HG03354 (cell line): ENCODE measurements at regions not wholly inside any gene's neighbourhood (a gene's known extent, or its start where the extent isn't known, plus 50 kb on each side); places are given as distances from the start of the nearest gene placed in this dataset.
"Not testable (repeated sequence)": the region's sequence is repeated elsewhere in the genome, so short reads cannot be mapped to it uniquely, and the experiment has no call there.

Experiments used
- ATAC-seq: cut with Tn5 transposase; IDR thresholded peaks from one replicate; pipeline ENCODE4 v1.9.1; 2021; ENCODE audit warnings: mild to moderate bottlenecking; ENCODE audit not compliant: unreplicated experiment, poor library complexity, severe bottlenecking

DNA sequence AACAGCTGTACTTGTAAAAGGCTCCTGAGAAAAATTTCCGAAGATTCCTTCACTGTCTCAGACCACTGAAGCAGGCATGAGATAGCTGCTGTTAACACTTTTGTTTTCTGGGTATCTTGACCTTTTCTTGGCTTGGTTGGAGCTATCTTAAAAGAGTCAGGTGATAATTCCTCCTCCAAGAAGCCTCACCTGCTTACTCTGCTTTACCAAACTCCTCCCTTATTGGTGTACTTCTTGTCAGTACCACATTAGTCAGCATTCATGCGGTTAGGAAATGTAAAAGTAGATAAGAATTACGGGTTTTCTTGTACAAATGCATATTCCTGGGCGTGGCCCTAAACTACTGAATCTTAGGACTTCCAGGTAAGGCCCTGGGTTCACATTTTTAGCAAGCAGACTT lies 489.8 kb upstream of the LARGE1 start:
- no peak for ATAC-seq

GRCh38 chr22:34414467-34415440 lies 494.5 kb upstream of the LARGE1 start:
- ATAC-seq, result no peak

DNA sequence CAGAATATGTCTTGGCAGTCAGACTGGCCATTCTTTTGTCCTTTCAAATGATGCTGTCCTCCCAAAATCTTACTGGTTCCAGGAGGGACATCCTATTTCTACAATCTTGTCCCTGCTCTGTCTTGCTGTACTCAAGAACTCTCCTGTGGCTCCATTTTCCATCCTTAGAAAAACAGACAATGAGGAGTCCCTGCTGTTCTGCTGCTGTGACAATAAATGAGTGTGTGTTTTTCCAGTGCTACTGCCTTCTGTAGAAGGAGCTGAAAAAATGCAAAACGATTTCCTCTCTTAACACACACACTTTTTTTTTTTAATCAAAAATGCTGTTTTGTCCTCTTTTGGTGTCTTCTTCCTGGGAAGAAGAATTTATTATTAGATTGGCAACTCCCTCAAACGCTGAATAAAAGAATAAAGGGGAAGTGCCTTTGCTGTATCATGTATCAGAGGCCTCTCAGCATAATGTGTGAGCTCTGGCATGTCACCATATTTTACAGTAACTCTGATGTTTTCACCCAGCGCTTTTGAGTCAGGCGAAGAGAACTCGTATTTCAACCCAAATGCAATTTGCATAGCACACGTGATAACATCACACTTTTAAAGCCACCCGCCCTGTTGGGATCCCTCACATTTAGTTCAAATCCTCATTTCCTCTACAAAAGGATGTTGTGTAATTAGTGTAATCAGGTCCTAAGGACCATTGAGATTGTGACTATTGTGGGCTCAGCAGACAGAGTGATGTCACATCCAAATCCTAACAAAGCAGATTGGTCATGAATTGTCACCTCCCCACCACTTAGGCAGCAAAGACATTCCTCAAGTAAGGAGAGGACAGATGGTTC lies 496.0 kb upstream of the LARGE1 start:
- ATAC-seq, result no peak

- not testable (repeated sequence) for ATAC-seq
Measured at GRCh38 chr22:34422948-34423347, 502.7 kb upstream of the LARGE1 start.

- ATAC-seq, result no peak
Measured at GRCh38 chr22:34427436-34427835, 507.2 kb upstream of the LARGE1 start.

GRCh38 chr22:34427841-34428240 lies 507.6 kb upstream of the LARGE1 start:
- no peak for ATAC-seq

DNA sequence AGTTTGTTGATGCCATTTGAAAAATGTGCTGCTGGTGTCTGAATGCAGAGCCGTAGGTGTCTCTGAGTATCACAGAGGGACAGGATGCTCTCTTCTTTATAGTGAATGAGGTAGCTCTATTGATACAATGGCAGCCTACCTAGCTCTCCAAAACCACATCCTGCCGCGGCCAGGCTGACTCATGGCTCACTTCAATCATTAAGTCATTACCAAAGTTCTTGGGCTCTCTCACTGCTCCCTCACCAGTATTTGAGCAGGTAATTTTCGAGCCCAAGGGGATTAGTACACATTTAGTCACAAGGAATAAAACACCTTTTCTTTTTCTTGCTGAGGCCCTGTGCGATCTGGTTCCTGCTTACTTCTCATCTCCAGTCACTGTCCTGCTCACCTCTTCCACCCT lies 509.0 kb upstream of the LARGE1 start:
- no peak for ATAC-seq

DNA sequence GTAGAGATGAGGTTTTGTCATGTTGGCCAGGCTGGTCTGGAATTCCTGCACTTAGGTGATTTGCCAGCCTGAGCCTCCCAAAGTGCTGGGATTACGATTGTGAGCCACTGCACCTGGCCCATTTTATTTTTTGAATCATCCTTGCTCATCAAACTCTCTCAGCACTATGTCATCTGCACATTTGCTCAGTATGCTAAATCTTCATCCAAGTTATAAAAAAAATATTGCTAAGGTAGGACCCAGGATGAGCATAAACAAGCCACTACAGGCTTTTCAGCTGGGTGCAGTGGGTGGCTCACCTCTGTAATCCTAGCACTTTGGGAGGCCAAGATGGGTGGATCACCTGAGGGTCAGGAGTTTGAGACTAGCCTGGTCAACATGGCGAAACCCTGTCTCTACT lies 510.1 kb upstream of the LARGE1 start:
- no peak for ATAC-seq

GRCh38 chr22:34434371-34434770 lies 514.1 kb upstream of the LARGE1 start:
- ATAC-seq, result no peak

DNA sequence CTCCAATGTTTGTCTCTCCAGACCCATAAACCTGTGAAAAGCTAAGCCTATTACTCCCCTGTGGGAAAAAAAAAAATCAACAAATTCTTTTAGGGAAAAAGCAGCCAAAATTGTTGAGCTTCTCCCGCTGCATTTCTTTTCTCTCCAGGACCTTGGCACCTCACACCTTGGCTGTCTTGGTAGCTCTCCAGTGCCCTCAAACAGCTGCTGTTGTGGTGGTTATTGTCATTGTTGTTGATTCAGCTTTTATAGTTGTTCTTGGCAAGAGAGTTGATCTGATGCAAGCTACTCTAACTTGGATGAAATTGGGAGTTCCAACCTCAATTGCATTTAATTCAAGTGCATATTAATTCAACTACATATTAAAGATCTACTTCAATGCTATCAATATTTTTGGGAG lies 516.9 kb upstream of the LARGE1 start:
- ATAC-seq, result no peak

DNA sequence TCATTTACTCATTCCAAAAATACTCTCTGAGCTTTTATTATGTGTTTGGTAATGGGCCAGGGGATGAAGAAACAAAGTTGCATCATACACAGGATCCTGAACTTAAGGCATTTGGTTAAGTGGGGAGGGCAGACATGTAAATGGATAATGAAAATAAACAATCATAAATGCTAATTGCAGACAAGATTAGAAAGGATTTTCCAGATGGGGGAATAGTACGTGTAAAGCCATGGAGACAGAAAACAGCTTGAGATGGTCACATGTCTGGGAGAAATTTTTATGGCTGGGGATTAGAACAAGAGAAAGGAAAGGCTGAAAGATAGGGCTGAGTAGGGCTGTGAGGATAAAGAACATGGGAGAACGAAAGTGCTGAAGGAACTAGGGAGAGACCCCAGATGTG lies 534.3 kb upstream of the LARGE1 start:
- no peak for ATAC-seq

GRCh38 chr22:34462795-34463194 lies 542.5 kb upstream of the LARGE1 start:
- ATAC-seq, result no peak

DNA sequence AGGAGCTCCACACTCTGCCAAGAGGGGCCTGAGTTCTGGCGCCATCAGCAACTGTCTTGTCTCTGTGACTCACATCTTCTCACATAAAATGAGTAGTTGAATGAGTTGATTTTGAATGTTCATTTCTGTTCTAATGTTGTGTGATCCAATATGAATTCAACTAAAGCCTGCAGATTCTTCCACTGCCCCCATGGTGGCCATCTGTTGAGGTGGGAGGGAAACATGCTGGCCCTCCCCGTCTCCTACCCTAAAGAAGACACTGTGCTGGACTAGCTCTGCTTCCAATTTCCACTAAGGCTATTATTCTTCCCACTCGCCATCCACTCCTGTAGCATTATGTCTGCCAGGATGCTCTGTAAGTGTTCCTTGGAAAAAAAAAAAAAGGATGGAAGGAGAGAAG lies 555.6 kb upstream of the LARGE1 start:
- no peak for ATAC-seq

DNA sequence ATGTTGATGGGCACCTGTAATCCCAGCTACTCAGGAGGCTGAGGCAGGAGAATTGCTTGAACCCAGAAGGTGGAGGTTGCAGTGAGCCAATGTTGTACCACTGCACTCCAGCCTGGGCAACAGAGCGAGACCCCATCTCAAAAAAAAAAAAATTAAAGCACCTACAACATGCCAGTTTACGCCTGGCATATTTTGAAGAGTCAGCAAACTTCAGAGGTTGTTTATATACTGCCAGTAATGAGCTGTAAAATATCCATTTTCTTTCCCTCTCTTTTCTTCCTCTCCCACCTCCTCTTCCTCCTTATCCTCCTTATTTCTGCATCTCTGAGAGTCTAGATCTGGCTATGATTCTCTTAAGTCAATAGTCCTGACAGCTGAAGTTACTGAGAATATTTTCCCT lies 556.5 kb upstream of the LARGE1 start:
- no peak for ATAC-seq

GRCh38 chr22:34481090-34481489 lies 560.8 kb upstream of the LARGE1 start:
- no peak for ATAC-seq

DNA sequence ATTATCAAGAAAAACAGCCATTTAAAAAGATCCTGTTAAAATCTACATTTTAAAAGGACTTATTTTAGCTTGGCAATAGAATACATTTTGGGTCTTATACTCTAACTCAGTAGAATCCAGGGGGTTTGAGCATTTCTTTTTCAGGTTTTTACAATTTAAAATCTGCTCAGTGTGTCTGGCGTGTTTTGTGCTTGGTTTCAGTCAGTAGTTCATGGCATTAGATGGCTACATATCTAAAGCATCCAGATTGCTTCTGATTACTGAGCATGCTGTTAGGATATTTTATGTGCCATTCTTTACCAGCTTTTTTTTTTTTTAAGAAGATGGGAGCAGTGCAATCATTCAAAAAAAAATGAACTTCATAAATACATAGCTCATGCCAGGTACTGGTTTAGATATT lies 566.1 kb upstream of the LARGE1 start:
- ATAC-seq, result no peak

DNA sequence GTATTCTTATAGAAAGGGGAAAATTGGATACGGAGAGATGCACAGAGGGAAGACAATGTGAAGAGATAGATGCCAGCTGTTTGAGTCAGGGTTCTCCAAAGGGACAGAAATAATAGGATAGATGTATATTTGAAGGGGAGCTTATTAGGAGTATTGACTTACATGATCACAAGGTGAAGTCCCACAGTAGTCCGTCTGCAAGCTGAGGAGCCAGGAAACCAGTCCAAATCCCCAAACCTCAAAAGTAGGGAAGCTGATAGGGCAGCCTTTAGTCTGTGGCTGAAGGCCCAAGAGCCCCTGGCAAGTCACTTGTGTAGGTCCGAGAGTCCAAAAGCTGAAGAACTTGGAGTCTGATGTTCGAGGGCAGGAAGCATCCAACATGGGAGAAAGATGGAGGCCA lies 569.6 kb upstream of the LARGE1 start:
- ATAC-seq, result no peak

GRCh38 chr22:34490886-34491285 lies 570.6 kb upstream of the LARGE1 start:
- ATAC-seq, result no peak

- ATAC-seq, result no peak
Measured at GRCh38 chr22:34493486-34493885, 572.5 kb upstream of the ISX start.

- ATAC-seq, result no peak
Measured at GRCh38 chr22:34501366-34501965, 564.5 kb upstream of the ISX start.
